K562 (cell line): ENCODE measurements at regions not wholly inside any gene's neighbourhood (a gene's known extent, or its start where the extent isn't known, plus 50 kb on each side); places are given as distances from the start of the nearest gene placed in this dataset.

Experiments
- FOXM1 ChIP-seq, 2 experiments: fragments of 450-650 bp in 1 of 2; sonication (generic) in 1 of 2; formaldehyde crosslinking in 1 of 2; IDR thresholded peaks; 2 replicates each; pipeline versions ENCODE4 v1.6.1 to v1.9.0; 2017 to 2022; ENCODE audit warnings: low read depth in 2 of 2, mild to moderate bottlenecking in 2 of 2, missing genetic modification reagents in 1 of 2, moderate library complexity in 1 of 2
- IRF2 ChIP-seq: sonication (generic); formaldehyde crosslinking; IDR thresholded peaks from 2 replicates; pipeline ENCODE4 v1.8.1; 2022; ENCODE audit warnings: mild to moderate bottlenecking, missing genetic modification reagents
- MCM3 ChIP-seq: fragments of 450-650 bp; IDR thresholded peaks from 2 replicates; pipeline ENCODE4 v1.6.1; 2016
- SIN3B ChIP-seq: fragments of 450-650 bp; IDR thresholded peaks from 2 replicates; pipeline ENCODE4 v1.6.1; 2017; ENCODE audit warnings: low read depth, mild to moderate bottlenecking, moderate library complexity
- SOX6 ChIP-seq: fragments of 450-650 bp; IDR thresholded peaks from 2 replicates; pipeline ENCODE4 v1.6.1; 2014; ENCODE audit warnings: mild to moderate bottlenecking
- TF ChIP-seq, protein P1 (sequence below), 2 experiments: fragments of 450-650 bp; formaldehyde crosslinking in 1 of 2; IDR thresholded peaks; 2 replicates each; pipeline versions ENCODE4 v1.4.0 to v1.6.1; 2014 to 2020; ENCODE audit warnings: mild to moderate bottlenecking in 2 of 2, borderline replicate concordance in 1 of 2, low read depth in 1 of 2
- TF ChIP-seq, protein P2 (sequence below): fragments of 250-450 bp; sonication (Bioruptor Pico); IDR thresholded peaks from 2 replicates; pipeline ENCODE4 v1.4.0; 2020

DNA sequence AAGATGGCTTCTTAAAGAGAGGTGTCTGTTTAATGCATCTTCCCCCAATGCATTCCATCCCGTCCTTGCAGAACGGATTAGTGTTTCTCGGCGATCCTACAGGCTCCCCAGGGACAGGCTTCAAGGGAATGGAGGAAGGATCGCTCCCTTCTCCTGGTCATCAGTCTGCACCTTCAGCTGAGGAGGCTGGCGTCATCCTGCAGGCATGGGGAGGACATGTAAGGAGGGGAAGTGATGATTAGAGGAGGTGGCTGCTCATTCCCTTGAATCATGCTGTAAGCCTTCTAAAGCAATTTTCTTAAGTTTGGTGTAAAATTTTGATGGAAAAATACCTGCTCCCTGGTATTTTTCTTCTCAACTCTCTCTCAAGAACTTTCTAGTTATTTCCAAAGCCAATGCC lies 603.6 kb downstream of the NPHP4 start (continued):
- TF ChIP-seq, protein P1, sequence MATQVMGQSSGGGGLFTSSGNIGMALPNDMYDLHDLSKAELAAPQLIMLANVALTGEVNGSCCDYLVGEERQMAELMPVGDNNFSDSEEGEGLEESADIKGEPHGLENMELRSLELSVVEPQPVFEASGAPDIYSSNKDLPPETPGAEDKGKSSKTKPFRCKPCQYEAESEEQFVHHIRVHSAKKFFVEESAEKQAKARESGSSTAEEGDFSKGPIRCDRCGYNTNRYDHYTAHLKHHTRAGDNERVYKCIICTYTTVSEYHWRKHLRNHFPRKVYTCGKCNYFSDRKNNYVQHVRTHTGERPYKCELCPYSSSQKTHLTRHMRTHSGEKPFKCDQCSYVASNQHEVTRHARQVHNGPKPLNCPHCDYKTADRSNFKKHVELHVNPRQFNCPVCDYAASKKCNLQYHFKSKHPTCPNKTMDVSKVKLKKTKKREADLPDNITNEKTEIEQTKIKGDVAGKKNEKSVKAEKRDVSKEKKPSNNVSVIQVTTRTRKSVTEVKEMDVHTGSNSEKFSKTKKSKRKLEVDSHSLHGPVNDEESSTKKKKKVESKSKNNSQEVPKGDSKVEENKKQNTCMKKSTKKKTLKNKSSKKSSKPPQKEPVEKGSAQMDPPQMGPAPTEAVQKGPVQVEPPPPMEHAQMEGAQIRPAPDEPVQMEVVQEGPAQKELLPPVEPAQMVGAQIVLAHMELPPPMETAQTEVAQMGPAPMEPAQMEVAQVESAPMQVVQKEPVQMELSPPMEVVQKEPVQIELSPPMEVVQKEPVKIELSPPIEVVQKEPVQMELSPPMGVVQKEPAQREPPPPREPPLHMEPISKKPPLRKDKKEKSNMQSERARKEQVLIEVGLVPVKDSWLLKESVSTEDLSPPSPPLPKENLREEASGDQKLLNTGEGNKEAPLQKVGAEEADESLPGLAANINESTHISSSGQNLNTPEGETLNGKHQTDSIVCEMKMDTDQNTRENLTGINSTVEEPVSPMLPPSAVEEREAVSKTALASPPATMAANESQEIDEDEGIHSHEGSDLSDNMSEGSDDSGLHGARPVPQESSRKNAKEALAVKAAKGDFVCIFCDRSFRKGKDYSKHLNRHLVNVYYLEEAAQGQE (IDR thresholded peaks at IDR 0.05; ENCODE audit: borderline replicate concordance), result no peak
- TF ChIP-seq, protein P1 (CRISPR knock-in tag; IDR thresholded peaks at IDR 0.05; ENCODE audit: low read depth), result no peak
- no peak for TF ChIP-seq SIN3B
- no peak for TF ChIP-seq SOX6
- TF ChIP-seq, protein P2, sequence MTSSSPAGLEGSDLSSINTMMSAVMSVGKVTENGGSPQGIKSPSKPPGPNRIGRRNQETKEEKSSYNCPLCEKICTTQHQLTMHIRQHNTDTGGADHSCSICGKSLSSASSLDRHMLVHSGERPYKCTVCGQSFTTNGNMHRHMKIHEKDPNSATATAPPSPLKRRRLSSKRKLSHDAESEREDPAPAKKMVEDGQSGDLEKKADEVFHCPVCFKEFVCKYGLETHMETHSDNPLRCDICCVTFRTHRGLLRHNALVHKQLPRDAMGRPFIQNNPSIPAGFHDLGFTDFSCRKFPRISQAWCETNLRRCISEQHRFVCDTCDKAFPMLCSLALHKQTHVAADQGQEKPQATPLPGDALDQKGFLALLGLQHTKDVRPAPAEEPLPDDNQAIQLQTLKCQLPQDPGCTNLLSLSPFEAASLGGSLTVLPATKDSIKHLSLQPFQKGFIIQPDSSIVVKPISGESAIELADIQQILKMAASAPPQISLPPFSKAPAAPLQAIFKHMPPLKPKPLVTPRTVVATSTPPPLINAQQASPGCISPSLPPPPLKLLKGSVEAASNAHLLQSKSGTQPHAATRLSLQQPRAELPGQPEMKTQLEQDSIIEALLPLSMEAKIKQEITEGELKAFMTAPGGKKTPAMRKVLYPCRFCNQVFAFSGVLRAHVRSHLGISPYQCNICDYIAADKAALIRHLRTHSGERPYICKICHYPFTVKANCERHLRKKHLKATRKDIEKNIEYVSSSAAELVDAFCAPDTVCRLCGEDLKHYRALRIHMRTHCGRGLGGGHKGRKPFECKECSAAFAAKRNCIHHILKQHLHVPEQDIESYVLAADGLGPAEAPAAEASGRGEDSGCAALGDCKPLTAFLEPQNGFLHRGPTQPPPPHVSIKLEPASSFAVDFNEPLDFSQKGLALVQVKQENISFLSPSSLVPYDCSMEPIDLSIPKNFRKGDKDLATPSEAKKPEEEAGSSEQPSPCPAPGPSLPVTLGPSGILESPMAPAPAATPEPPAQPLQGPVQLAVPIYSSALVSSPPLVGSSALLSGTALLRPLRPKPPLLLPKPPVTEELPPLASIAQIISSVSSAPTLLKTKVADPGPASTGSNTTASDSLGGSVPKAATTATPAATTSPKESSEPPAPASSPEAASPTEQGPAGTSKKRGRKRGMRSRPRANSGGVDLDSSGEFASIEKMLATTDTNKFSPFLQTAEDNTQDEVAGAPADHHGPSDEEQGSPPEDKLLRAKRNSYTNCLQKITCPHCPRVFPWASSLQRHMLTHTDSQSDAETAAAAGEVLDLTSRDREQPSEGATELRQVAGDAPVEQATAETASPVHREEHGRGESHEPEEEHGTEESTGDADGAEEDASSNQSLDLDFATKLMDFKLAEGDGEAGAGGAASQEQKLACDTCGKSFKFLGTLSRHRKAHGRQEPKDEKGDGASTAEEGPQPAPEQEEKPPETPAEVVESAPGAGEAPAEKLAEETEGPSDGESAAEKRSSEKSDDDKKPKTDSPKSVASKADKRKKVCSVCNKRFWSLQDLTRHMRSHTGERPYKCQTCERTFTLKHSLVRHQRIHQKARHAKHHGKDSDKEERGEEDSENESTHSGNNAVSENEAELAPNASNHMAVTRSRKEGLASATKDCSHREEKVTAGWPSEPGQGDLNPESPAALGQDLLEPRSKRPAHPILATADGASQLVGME (CRISPR knock-in tag), result no peak
- no peak for TF ChIP-seq FOXM1 (IDR thresholded peaks at IDR 0.05; ENCODE audit: low read depth)
- TF ChIP-seq FOXM1 (CRISPR knock-in tag; IDR thresholded peaks at IDR 0.05; ENCODE audit: low read depth), result no peak
- TF ChIP-seq IRF2 (CRISPR knock-in tag), result no peak
- TF ChIP-seq MCM3, result no peak
